ENCODE measurements at regions not wholly inside any gene's neighbourhood (a gene's known extent, or its start where the extent isn't known, plus 50 kb on each side); places are given as distances from the start of the nearest gene placed in this dataset.

DNA sequence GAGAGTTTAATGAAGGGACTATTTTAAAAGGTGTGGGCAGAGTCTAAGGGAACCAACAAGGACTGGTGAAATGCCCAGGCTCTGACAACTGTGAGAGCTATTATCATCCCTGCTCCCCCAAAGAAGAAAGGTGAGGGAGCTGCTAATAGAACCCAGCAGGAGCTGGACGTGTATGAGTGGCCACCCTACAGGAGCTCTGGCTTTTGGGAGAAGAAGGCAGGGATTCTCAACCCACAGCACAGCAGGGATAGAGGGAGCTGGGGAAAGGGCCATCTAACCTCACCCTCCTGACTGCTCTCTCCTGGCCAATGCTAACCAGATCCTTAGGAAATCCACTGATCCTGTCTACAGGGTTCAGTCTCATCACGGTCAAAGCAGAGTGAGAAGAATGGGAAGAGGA, 57.1 kb downstream of the GRIN2B start:
- H3K36me3 ChIP-seq (ENCODE audit: control insufficient read depth in 2 of 3, insufficient read depth in 3 of 3, low read length in 3 of 3), result no peaks in the 10 kb centered on the region
- intact Hi-C loops (cut with DNase I), result no loop called here
- FAIRE-seq (no peak), DNase-seq (no peak)
- H3K9ac ChIP-seq (ENCODE audit: low read length in 3 of 3), result no peak overlapping the region
- no peak overlapping the region for H3K4me3 ChIP-seq (ENCODE audit: low read length in 3 of 3)
- H3K27me3 ChIP-seq (ENCODE audit: control insufficient read depth, insufficient read depth, low read length), result no peaks in the 10 kb centered on the region
- H3K4me1 ChIP-seq (ENCODE audit: control insufficient read depth in 2 of 3, insufficient read depth in 2 of 3, low read depth in 1 of 3, low read length in 3 of 3), result no peaks in the 10 kb centered on the region
- no peak overlapping the region for H3K27ac ChIP-seq (ENCODE audit: low read depth in 2 of 2, low read length in 2 of 2)
- no peak for TF ChIP-seq CTCF (IDR thresholded peaks at IDR 0.05; ENCODE audit: borderline replicate concordance, extremely low read depth, insufficient read depth)
- no peaks in the 10 kb centered on the region for H3K9me3 ChIP-seq (ENCODE audit: control insufficient read depth in 2 of 3, insufficient read depth in 1 of 3, low read length in 3 of 3)

DNA sequence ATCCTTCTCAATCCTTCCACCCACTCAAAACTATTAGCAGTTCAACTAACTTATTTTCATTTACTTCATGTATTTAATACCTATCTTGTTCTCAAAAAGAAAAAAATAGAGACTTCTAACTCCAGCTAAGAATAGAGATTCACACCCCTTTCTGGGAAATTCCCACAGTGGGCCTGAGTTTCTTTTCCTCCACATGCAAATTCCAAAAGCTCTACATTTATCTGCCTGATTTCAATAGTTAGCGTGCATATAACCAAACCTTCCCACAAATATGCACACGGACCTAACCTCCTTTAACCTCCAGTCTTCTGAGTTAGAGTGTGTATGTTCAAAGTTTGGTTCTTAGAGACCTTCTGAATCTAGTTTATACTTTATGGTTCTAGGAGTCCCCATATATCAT, 62.5 kb downstream of the GRIN2B start:
- FAIRE-seq, result no peak
- no peaks in the 10 kb centered on the region for H3K36me3 ChIP-seq (ENCODE audit: control insufficient read depth in 2 of 3, insufficient read depth in 3 of 3, low read length in 3 of 3)

DNA sequence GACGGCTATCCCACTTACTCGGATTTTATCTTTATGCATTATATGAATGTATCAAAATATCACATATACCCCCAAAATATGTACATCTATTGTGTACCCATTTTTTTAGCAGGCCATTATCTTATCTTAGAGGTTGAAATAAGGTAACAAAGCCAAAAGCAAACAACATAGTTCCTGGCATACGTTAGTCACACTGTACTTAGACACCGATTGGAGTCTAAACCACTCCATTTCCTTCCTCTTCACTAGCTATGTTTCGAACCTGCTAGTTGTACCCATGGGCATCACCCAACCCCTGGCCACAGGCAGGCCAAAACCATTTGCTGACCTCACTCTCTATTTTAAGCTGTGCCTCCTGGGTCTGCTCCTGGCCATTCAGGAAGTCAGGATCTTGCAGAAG, 66.3 kb downstream of the GRIN2B start:
- Histone ChIP-seq H3K27me3 (ENCODE audit: control insufficient read depth, insufficient read depth, low read length) (no peaks in the 10 kb centered on the region), H3K4me3 (ENCODE audit: low read length in 3 of 3) (no peak overlapping the region), H3K9ac (ENCODE audit: low read length in 3 of 3) (no peak overlapping the region), H3K27ac (ENCODE audit: low read depth in 2 of 2, low read length in 2 of 2) (no peak overlapping the region), H3K9me3 (ENCODE audit: control insufficient read depth in 2 of 3, insufficient read depth in 1 of 3, low read length in 3 of 3) (no peaks in the 10 kb centered on the region), H3K4me1 (ENCODE audit: control insufficient read depth in 2 of 3, insufficient read depth in 2 of 3, low read depth in 1 of 3, low read length in 3 of 3) (no peaks in the 10 kb centered on the region), H3K36me3 (ENCODE audit: control insufficient read depth in 2 of 3, insufficient read depth in 3 of 3, low read length in 3 of 3) (no peaks in the 10 kb centered on the region)
- TF ChIP-seq CTCF (IDR thresholded peaks at IDR 0.05; ENCODE audit: borderline replicate concordance, extremely low read depth, insufficient read depth), result no peak
- no peak for FAIRE-seq
- intact Hi-C loops (cut with DNase I), result no loop called here
- no peak for DNase-seq

More for the DNA sequence above, 62.5 kb downstream of the GRIN2B start:
- Histone ChIP-seq H3K27me3 (ENCODE audit: control insufficient read depth, insufficient read depth, low read length) (no peaks in the 10 kb centered on the region), H3K9me3 (ENCODE audit: control insufficient read depth in 2 of 3, insufficient read depth in 1 of 3, low read length in 3 of 3) (no peaks in the 10 kb centered on the region), H3K27ac (ENCODE audit: low read depth in 2 of 2, low read length in 2 of 2) (no peak overlapping the region), H3K4me3 (ENCODE audit: low read length in 3 of 3) (no peak overlapping the region), H3K4me1 (ENCODE audit: control insufficient read depth in 2 of 3, insufficient read depth in 2 of 3, low read depth in 1 of 3, low read length in 3 of 3) (no peaks in the 10 kb centered on the region), H3K9ac (ENCODE audit: low read length in 3 of 3) (no peak overlapping the region)
- DNase-seq, result no peak
- TF ChIP-seq CTCF (IDR thresholded peaks at IDR 0.05; ENCODE audit: borderline replicate concordance, extremely low read depth, insufficient read depth), result no peak
- intact Hi-C loops (cut with DNase I), result no loop called here

DNA sequence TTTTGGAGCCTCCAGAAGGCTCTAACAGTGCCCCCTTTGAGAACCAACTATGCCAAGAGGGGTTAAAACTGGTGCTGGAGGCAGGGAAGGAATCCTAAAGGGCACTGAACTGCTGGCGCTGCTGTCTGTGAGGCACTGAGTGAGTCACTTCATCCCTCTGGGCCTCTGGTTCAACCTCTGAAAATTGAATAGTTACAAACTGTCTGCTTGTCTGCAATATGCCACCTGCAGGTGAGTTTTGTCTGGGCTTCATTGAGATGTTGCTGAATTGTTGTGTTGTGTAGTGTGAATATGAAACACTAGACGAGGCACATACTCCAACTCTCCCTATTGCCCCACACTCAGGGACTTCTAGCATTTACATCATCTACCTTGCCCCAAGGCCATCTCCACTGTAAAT, 68.0 kb downstream of the GRIN2B start:
- TF ChIP-seq CTCF (IDR thresholded peaks at IDR 0.05; ENCODE audit: borderline replicate concordance, extremely low read depth, insufficient read depth), result no peak
- no peak overlapping the region for H3K27ac ChIP-seq (ENCODE audit: low read depth in 2 of 2, low read length in 2 of 2)
- H3K36me3 ChIP-seq (ENCODE audit: control insufficient read depth in 2 of 3, insufficient read depth in 3 of 3, low read length in 3 of 3), result no peaks in the 10 kb centered on the region
- H3K4me1 ChIP-seq (ENCODE audit: control insufficient read depth in 2 of 3, insufficient read depth in 2 of 3, low read depth in 1 of 3, low read length in 3 of 3), result no peaks in the 10 kb centered on the region
- no peaks in the 10 kb centered on the region for H3K9me3 ChIP-seq (ENCODE audit: control insufficient read depth in 2 of 3, insufficient read depth in 1 of 3, low read length in 3 of 3)
- H3K27me3 ChIP-seq (ENCODE audit: control insufficient read depth, insufficient read depth, low read length), result no peaks in the 10 kb centered on the region
- FAIRE-seq (no peak), DNase-seq (no peak)
- intact Hi-C loops (cut with DNase I), result no loop called here
- no peak overlapping the region for H3K4me3 ChIP-seq (ENCODE audit: low read length in 3 of 3)
- H3K9ac ChIP-seq (ENCODE audit: low read length in 3 of 3), result no peak overlapping the region
